Endothelial cell of umbilical vein (primary cell): ENCODE measurements at regions not wholly inside any gene's neighbourhood (a gene's known extent, or its start where the extent isn't known, plus 50 kb on each side); places are given as distances from the start of the nearest gene placed in this dataset.

Experiments used
- BruUV-seq: library from RNA; stranded (reverse); fragments of 400-500 nt; replicated peaks from 2 replicates; lab custom pipeline; 2021; lab: Mats Ljungman, UMichigan
- CTCF ChIA-PET: fragments of 300-600, 350-600 bp; sonication (Branson Sonifier 250); formaldehyde crosslinking; loops from one replicate; lab custom pipeline; 2021; ENCODE audit warnings: antibody characterized with exemption, inconsistent platforms; lab: Charles Lee
- POLR2A ChIA-PET: fragments of 300-600, 350-600 bp; sonication (Branson Sonifier 250); formaldehyde crosslinking; loops from one replicate; lab custom pipeline; 2021; ENCODE audit warnings: antibody characterized with exemption, inconsistent platforms; lab: Charles Lee
- DNase-seq: peaks from one replicate; pipeline ENCODE4 v3.0.0-alpha.2; 2011; ENCODE audit warnings: low read depth, low spot score
- FAIRE-seq: peaks from 2 replicates; lab custom pipeline; 2011; peaks lifted over from hg19 to GRCh38; lab: Jason Lieb, UNC
- H2AFZ ChIP-seq: 2 replicates; pipeline ENCODE4 v1.6.0; 2012; ENCODE audit warnings: low read depth, low read length, control low read depth, inconsistent platforms
- H3K27ac ChIP-seq: 2 replicates; pipeline ENCODE4 v1.5.1; 2011; ENCODE audit warnings: low read depth, mild to moderate bottlenecking, control low read depth, low read length, moderate library complexity; ENCODE audit not compliant: insufficient read depth
- H3K27me3 ChIP-seq, 2 experiments: 2 replicates each; pipeline versions ENCODE4 v1.6.0 to v1.6.1; 2011; ENCODE audit warnings: low read length in 2 of 2, mixed read lengths in 1 of 2; ENCODE audit not compliant: control insufficient read depth in 2 of 2, insufficient read depth in 2 of 2
- H3K36me3 ChIP-seq, 2 experiments: 2 replicates in 1 of 2; 3 replicates in 1 of 2; pipeline ENCODE4 v1.5.1; 2011; ENCODE audit warnings: low read length in 2 of 2, mild to moderate bottlenecking in 1 of 2, moderate library complexity in 1 of 2; ENCODE audit not compliant: control insufficient read depth in 2 of 2, insufficient read depth in 2 of 2; ENCODE audit errors: extremely low read depth in 1 of 2
- H3K4me1 ChIP-seq: 3 replicates; pipeline ENCODE4 v1.5.1; 2011; ENCODE audit warnings: mild to moderate bottlenecking, low read length; ENCODE audit not compliant: control insufficient read depth, insufficient read depth; ENCODE audit errors: extremely low read depth
- H3K4me2 ChIP-seq: 2 replicates; pipeline ENCODE4 v1.6.1; 2011; ENCODE audit warnings: low read length, control low read depth, mixed read lengths; ENCODE audit not compliant: insufficient read depth
- H3K4me3 ChIP-seq, 3 experiments: fragments of 200-600 bp in 1 of 3; sonication (generic), shearing (Covaris generic) in 1 of 3; replicated peaks in 1 of 3; 2 replicates each; pipeline ENCODE4 v1.5.1; 2011 to 2016; ENCODE audit warnings: control low read depth in 3 of 3, low read length in 3 of 3, mild to moderate bottlenecking in 2 of 3, inconsistent platforms in 1 of 3, low read depth in 1 of 3, moderate library complexity in 1 of 3; ENCODE audit not compliant: insufficient read depth in 1 of 3
- H3K79me2 ChIP-seq: 2 replicates; pipeline ENCODE4 v1.6.0; 2012; ENCODE audit warnings: low read length, inconsistent platforms; ENCODE audit not compliant: control insufficient read depth, insufficient read depth
- H3K9ac ChIP-seq: replicated peaks from 2 replicates; pipeline ENCODE3; 2011; ENCODE audit warnings: low read length, control low read depth; ENCODE audit not compliant: insufficient read depth; ENCODE audit errors: extremely low read depth
- H3K9me1 ChIP-seq: replicated peaks from 3 replicates; pipeline ENCODE4 v1.6.0; 2011; ENCODE audit warnings: mild to moderate bottlenecking, low read length; ENCODE audit not compliant: control insufficient read depth, insufficient read depth; ENCODE audit errors: extremely low read depth
- H3K9me3 ChIP-seq: replicated peaks from 2 replicates; pipeline ENCODE4 v1.5.1; 2012; ENCODE audit warnings: low read length, inconsistent platforms; ENCODE audit not compliant: control insufficient read depth, insufficient read depth
- H4K20me1 ChIP-seq: replicated peaks from 2 replicates; pipeline ENCODE3; 2011; ENCODE audit warnings: mild to moderate bottlenecking, low read length; ENCODE audit not compliant: control insufficient read depth, insufficient read depth; ENCODE audit errors: extremely low read depth
- CTCF ChIP-seq, 2 donors: IDR thresholded peaks; 1 replicate in 1 of 2; 2 replicates in 1 of 2; pipeline ENCODE4 v1.5.1; 2011; ENCODE audit warnings: low read length in 2 of 2, mild to moderate bottlenecking in 2 of 2, moderate library complexity in 2 of 2, control low read depth in 1 of 2, inconsistent platforms in 1 of 2, low read depth in 1 of 2; ENCODE audit not compliant: insufficient read depth in 1 of 2; ENCODE audit errors: extremely low read depth in 1 of 2
- EZH2 ChIP-seq: IDR thresholded peaks from 2 replicates; pipeline ENCODE4 v1.6.1; 2012; ENCODE audit warnings: borderline replicate concordance, low read depth, mild to moderate bottlenecking, moderate library complexity, low read length, inconsistent platforms; ENCODE audit not compliant: severe bottlenecking
- FOS ChIP-seq: IDR thresholded peaks from 2 replicates; pipeline ENCODE4 v1.6.1; 2011; ENCODE audit warnings: mild to moderate bottlenecking, low read length, moderate library complexity, borderline replicate concordance; ENCODE audit not compliant: insufficient read depth
- GATA2 ChIP-seq: IDR thresholded peaks from 2 replicates; pipeline ENCODE4 v1.7.0; 2011; ENCODE audit warnings: low read depth, mild to moderate bottlenecking, moderate library complexity, mixed read lengths, low read length; ENCODE audit not compliant: insufficient read length, insufficient read depth
- JUN ChIP-seq: IDR thresholded peaks from 2 replicates; pipeline ENCODE4 v1.6.1; 2011; ENCODE audit warnings: borderline replicate concordance, low read depth; ENCODE audit not compliant: insufficient read length, insufficient read depth
- MAX ChIP-seq: IDR thresholded peaks from 2 replicates; pipeline ENCODE4 v1.6.1; 2011; ENCODE audit not compliant: insufficient read depth, insufficient read length
- MYC ChIP-seq: IDR thresholded peaks from one replicate; pipeline ENCODE4 v1.6.1; 2011; ENCODE audit warnings: mild to moderate bottlenecking, low read depth, low read length
- POLR2A ChIP-seq: IDR thresholded peaks from 2 replicates; pipeline ENCODE4 v1.6.1; 2012; ENCODE audit warnings: low read depth, mild to moderate bottlenecking, control low read depth, low read length
- POLR2AphosphoS5 ChIP-seq: IDR thresholded peaks from 2 replicates; pipeline ENCODE4 v1.6.1; 2012; ENCODE audit warnings: low read depth, mild to moderate bottlenecking, control low read depth, low read length, moderate library complexity; ENCODE audit not compliant: insufficient read depth
- dilution Hi-C: fragments of 300-500 bp; cut with MboI; formaldehyde crosslinking; loops from one replicate; pipeline ENCODE4 v1.15.0; 2019; ENCODE audit warnings: low sequenced_read_pairs; ENCODE audit not compliant: extremely low pct_ligation_motif_present
- intact Hi-C: fragments of 100-400 bp; cut with micrococcal nuclease; formaldehyde crosslinking; loops from one replicate; pipeline ENCODE4 v1.10.0; 2022

DNA sequence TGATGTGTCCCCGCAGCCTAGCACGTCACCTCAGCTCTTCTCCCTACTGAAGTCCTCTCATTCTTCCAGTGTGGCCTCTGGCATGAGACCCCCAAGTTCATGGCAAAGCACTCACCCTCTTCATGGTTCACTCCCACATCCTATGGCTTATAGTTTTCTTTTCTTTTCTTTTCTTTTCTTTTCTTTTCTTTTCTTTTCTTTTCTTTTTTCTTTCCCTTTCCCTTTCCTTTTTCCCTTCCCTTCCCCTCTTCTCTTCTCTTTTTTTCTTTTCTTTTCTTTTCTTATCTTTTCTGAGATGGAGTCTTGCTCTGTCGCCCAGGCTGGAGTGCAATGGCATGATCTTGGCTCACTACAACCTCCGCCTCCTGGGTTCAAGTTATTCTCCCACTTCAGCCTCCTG, 58.4 kb upstream of the NLRP1 start:
- dilution Hi-C loops, result no loop called here

More for the DNA sequence above, 58.4 kb upstream of the NLRP1 start:
- ChIA-PET CTCF (no interaction called here), POLR2A (no interaction called here)
- Histone ChIP-seq H3K27me3 (no peaks in the 10 kb centered on the region), H2AFZ (no peak overlapping the region), H3K36me3 (no peaks in the 10 kb centered on the region), H4K20me1 (no peaks in the 10 kb centered on the region), H3K9me3 (no peaks in the 10 kb centered on the region), H3K4me3 (no peak overlapping the region), H3K4me1 (no peaks in the 10 kb centered on the region), H3K4me2 (no peak overlapping the region), H3K9me1 (no peaks in the 10 kb centered on the region), H3K79me2 (no peaks in the 10 kb centered on the region), H3K27ac (no peak overlapping the region), H3K9ac (no peak overlapping the region)
- intact Hi-C loops, result no loop called here
- DNase-seq (no peak), FAIRE-seq (no peak)
- TF ChIP-seq MYC (no peak), GATA2 (no peak), CTCF (IDR thresholded peaks at IDR 0.05; ENCODE audit: extremely low read depth in 1 of 2, insufficient read depth in 1 of 2, low read depth in 1 of 2, low read length in 2 of 2) (no peak), FOS (no peak), JUN (no peak), EZH2 (no peak), POLR2A (no peak), MAX (no peak), POLR2AphosphoS5 (no peak)
- no TSS peak for BruUV-seq
